ENCODE measurements at regions not wholly inside any gene's neighbourhood (a gene's known extent, or its start where the extent isn't known, plus 50 kb on each side); places are given as distances from the start of the nearest gene placed in this dataset.
A peak's percentile ranks its signal among the peaks of the same experiment; 100 is the strongest.

DNA sequence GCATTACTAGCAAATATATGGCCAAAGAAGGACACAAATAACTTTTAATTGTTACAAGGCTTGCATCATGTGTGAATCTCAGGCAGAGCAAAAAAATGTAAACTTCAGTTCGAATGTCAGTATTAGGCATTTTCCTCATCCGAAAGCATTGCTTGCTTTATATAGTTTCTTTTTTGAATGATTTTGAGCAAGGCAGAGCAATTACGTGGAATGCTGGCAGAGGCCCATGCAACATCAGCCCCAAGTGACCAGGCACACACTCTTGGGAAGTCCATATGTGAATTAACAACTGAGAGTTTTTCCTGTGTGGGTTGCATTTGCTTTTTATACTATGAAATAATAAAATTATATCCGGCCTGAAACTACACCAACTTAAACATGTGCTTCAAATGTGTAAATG lies 274.8 kb downstream of the PTPRC start:
- WGBS, 2 donors: 58 to 60% methylated on average over 4 of the region's 4 CpGs
- Histone ChIP-seq H3K27ac (no peak overlapping the region), H3K36me3 (no peaks in the 10 kb centered on the region), H3K4me1 (peaks cover 0 to 30% (median 18%) of the 10 kb centered on the region in 4 donors), H3K4me3 (no peak overlapping the region), H3K27me3 (no peaks in the 10 kb centered on the region), H3K9me3 (no peaks in the 10 kb centered on the region)
- ATAC-seq (ENCODE audit: low FRiP score in 2 of 2): no peak
- TF ChIP-seq, protein P1, sequence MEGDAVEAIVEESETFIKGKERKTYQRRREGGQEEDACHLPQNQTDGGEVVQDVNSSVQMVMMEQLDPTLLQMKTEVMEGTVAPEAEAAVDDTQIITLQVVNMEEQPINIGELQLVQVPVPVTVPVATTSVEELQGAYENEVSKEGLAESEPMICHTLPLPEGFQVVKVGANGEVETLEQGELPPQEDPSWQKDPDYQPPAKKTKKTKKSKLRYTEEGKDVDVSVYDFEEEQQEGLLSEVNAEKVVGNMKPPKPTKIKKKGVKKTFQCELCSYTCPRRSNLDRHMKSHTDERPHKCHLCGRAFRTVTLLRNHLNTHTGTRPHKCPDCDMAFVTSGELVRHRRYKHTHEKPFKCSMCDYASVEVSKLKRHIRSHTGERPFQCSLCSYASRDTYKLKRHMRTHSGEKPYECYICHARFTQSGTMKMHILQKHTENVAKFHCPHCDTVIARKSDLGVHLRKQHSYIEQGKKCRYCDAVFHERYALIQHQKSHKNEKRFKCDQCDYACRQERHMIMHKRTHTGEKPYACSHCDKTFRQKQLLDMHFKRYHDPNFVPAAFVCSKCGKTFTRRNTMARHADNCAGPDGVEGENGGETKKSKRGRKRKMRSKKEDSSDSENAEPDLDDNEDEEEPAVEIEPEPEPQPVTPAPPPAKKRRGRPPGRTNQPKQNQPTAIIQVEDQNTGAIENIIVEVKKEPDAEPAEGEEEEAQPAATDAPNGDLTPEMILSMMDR (IDR thresholded peaks at IDR 0.05): no peak
- TF ChIP-seq POLR2A (IDR thresholded peaks at IDR 0.05) (no peak), POLR2AphosphoS5 (IDR thresholded peaks at IDR 0.05) (no peak), EP300 (IDR thresholded peaks at IDR 0.05) (no peak)
- DNase-seq: no peak

DNA sequence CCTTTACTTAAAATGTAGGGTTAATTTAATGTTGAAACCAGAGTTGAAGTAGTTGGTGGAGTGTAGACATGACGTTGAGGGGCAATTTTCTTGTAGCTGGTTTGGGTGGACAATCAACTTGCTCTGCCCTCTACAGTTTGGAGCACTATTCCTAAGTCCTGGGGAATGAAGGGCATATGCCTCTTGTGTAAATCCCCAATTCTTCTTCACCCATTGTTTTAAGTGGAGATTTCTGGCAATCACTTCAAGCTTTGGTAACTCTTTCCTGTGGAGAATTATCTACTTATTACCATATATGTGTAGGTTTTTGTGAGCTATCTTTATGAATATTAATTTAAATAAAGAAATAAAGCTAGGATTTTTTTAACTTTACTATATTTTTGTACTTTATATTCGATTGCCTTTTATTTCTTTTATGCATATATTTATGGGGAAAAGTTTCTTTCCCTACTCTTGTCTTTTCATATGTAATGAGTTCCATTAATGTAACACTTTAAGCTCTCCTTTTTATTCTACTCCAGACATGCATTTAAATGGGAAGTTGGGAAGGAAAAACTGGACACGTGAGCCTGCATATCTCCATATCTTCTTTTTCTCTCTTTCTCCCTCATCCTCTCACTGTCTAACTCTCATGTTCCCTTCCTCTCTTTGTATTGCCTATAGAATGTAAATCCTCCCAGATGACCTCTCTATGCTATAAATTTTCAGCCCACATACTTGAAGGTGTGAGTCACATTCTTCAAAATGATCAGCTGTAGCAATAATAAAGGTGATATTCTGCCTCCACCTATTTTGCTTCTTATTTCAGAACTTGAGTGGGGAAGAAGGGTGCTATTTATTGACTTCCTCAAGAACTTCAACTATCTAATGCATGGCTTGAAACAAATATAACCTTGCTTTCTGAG lies 276.7 kb downstream of the PTPRC start:
- 79 to 84% methylated on average over 3 of the region's 3 CpGs for WGBS, 2 donors
- ATAC-seq (ENCODE audit: low FRiP score in 2 of 2): no peak
- no peaks in the 10 kb centered on the region for H3K27me3 ChIP-seq

DNA sequence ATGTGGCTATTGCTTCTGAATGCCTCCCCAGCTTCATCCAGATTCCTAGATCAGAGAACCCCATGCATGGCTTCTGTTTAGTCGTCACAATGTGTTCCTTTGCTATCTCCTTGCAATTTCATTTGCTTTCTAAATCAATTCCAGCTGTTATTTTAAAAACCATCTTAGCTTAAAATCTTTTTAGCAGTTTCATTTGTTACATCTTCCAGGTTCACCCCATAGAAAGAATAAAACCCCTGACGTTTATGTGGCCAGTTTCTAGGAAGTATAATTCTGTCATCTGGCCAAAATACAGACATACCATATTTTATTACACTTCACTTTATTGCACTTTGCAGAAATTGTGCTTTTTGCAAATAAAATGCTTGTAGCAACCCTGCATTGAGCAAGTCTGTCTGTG lies 278.4 kb downstream of the PTPRC start:
- WGBS, 2 donors: 48 to 54% methylated on average over 2 of the region's 2 CpGs

More for the DNA sequence above, 276.7 kb downstream of the PTPRC start:
- H3K4me3 ChIP-seq: no peak overlapping the region
- no peaks in the 10 kb centered on the region for H3K9me3 ChIP-seq
- no peaks in the 10 kb centered on the region for H3K36me3 ChIP-seq
- TF ChIP-seq POLR2AphosphoS5 (IDR thresholded peaks at IDR 0.05) (no peak), EP300 (IDR thresholded peaks at IDR 0.05) (no peak), POLR2A (IDR thresholded peaks at IDR 0.05) (no peak)
- TF ChIP-seq, protein P1 (IDR thresholded peaks at IDR 0.05): no peak
- H3K27ac ChIP-seq: no peak overlapping the region
- H3K4me1 ChIP-seq: peaks cover 4 to 46% (median 28%) of the 10 kb centered on the region in 4 donors
- DNase-seq: no peak

DNA sequence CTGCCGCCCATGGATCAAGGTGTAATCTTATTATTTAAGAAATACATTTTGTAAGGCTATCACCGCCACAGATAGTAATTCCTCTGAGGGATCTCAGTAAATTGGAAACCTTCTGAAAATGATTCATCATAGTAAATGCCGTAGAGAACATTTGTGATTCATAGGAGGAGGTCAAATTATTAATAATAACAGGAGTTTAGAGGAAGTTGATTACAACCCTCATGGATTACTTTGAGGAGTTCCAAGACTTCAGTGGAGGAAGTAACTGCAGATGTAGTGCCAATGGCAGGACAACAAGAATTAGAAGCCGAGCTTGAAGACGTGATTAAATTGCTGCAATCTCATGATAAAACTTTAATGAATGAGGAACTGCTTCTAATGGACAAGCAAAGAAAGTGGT lies 280.1 kb downstream of the PTPRC start:
- 52 to 59% methylated on average over 5 of the region's 5 CpGs for WGBS, 2 donors
- Histone ChIP-seq H3K4me1 (peaks cover 4 to 46% (median 27%) of the 10 kb centered on the region in 4 donors), H3K27ac (peak overlapping the region; percentile 9 to 25 (median 18)), H3K9me3 (no peaks in the 10 kb centered on the region), H3K4me3 (no peak overlapping the region), H3K27me3 (no peaks in the 10 kb centered on the region), H3K36me3 (no peaks in the 10 kb centered on the region)
- DNase-seq (no peak), ATAC-seq (ENCODE audit: low FRiP score in 2 of 2) (peak in 1 of 2 donors; percentile 67)
- TF ChIP-seq POLR2AphosphoS5 (IDR thresholded peaks at IDR 0.05): no peak
- TF ChIP-seq, protein P1 (IDR thresholded peaks at IDR 0.05): no peak
- TF ChIP-seq EP300 (IDR thresholded peaks at IDR 0.05): no peak
- TF ChIP-seq POLR2A (IDR thresholded peaks at IDR 0.05): no peak

More for the DNA sequence above, 278.4 kb downstream of the PTPRC start:
- DNase-seq (no peak), ATAC-seq (ENCODE audit: low FRiP score in 2 of 2) (no peak)
- no peaks in the 10 kb centered on the region for H3K9me3 ChIP-seq
- H3K27me3 ChIP-seq: no peaks in the 10 kb centered on the region
- no peaks in the 10 kb centered on the region for H3K36me3 ChIP-seq
- no peak overlapping the region for H3K4me3 ChIP-seq
- peak overlapping the region in 1 of 4 donors; percentile 18 for H3K27ac ChIP-seq
- TF ChIP-seq, protein P1 (IDR thresholded peaks at IDR 0.05): no peak
- TF ChIP-seq POLR2A (IDR thresholded peaks at IDR 0.05) (no peak), EP300 (IDR thresholded peaks at IDR 0.05) (no peak), POLR2AphosphoS5 (IDR thresholded peaks at IDR 0.05) (no peak)
- H3K4me1 ChIP-seq: peaks cover 4 to 46% (median 32%) of the 10 kb centered on the region in 4 donors

All from upper lobe of left lung (tissue), 6 donors.